PC-3 (cell line): ENCODE measurements at regions not wholly inside any gene's neighbourhood (a gene's known extent, or its start where the extent isn't known, plus 50 kb on each side); places are given as distances from the start of the nearest gene placed in this dataset.

ENCODE experiments used
- ATAC-seq: fragments of 200-7000 bp; cut with Tn5 transposase; 2 replicates; pipeline ENCODE4 v1.9.1; 2020; ENCODE audit warnings: mild to moderate bottlenecking, moderate library complexity
- BruUV-seq: library from RNA; stranded (reverse); fragments of 400-500 nt; replicated peaks from 2 replicates; lab custom pipeline; 2021; lab: Mats Ljungman, UMichigan
- CTCF ChIA-PET: fragments of 300-600 bp; sonication (Branson Sonifier 250); formaldehyde crosslinking; loops from one replicate; lab custom pipeline; 2022; ENCODE audit warnings: antibody characterized with exemption; lab: Charles Lee
- POLR2A ChIA-PET: fragments of 300-600 bp; sonication (Branson Sonifier 250); formaldehyde crosslinking; loops from one replicate; lab custom pipeline; 2022; ENCODE audit warnings: antibody characterized with exemption; ENCODE audit not compliant: unreplicated experiment; lab: Charles Lee
- DNase-seq: peaks from one replicate; pipeline ENCODE4 v3.0.0-alpha.2; 2015
- H2AFZ ChIP-seq: fragments of 300-600 bp; sonication (generic); 2 replicates; pipeline ENCODE4 v1.6.0; 2016; ENCODE audit warnings: antibody characterized with exemption, low read length
- H3F3A ChIP-seq: fragments of 300-600 bp; sonication (generic); one replicate; pipeline ENCODE4 v1.6.0; 2017; ENCODE audit warnings: antibody characterized with exemption, low read length, control low read depth, mild to moderate bottlenecking; ENCODE audit not compliant: unreplicated experiment
- H3K27ac ChIP-seq: fragments of 300-600 bp; sonication (generic); 2 replicates; pipeline ENCODE4 v1.5.1; 2016; ENCODE audit warnings: mild to moderate bottlenecking, low read length
- H3K27me3 ChIP-seq: fragments of 300-600 bp; sonication (generic); 2 replicates; pipeline ENCODE4 v1.6.1; 2016; ENCODE audit warnings: low read length, mixed read lengths
- H3K36me3 ChIP-seq: fragments of 300-600 bp; sonication (generic); 2 replicates; pipeline ENCODE4 v1.6.1; 2016; ENCODE audit warnings: low read depth, mixed run types, low read length, mixed read lengths
- H3K4me1 ChIP-seq: fragments of 300-600 bp; sonication (generic); 2 replicates; pipeline ENCODE4 v1.5.1; 2016; ENCODE audit warnings: low read length; ENCODE audit not compliant: insufficient read depth
- H3K4me2 ChIP-seq: fragments of 300-600 bp; sonication (generic); 2 replicates; pipeline ENCODE4 v1.6.0; 2016; ENCODE audit warnings: low read length
- H3K4me3 ChIP-seq: fragments of 300-600 bp; sonication (generic); 2 replicates; pipeline ENCODE4 v1.5.1; 2016; ENCODE audit warnings: mild to moderate bottlenecking, low read length, mixed read lengths
- H3K79me2 ChIP-seq: fragments of 300-600 bp; sonication (generic); 2 replicates; pipeline ENCODE4 v1.6.1; 2017; ENCODE audit warnings: low read length, mixed read lengths
- H3K9ac ChIP-seq: fragments of 300-600 bp; sonication (generic); 2 replicates; pipeline ENCODE4 v1.6.0; 2016; ENCODE audit warnings: mild to moderate bottlenecking, low read length
- H3K9me2 ChIP-seq: fragments of 300-600 bp; sonication (generic); replicated peaks from 2 replicates; pipeline ENCODE4 v1.6.1; 2016; ENCODE audit warnings: mixed run types, low read length, mixed read lengths
- H3K9me3 ChIP-seq: fragments of 300-600 bp; sonication (generic); 2 replicates; pipeline ENCODE4 v1.6.1; 2016; ENCODE audit warnings: low read length, mixed read lengths
- H4K20me1 ChIP-seq: fragments of 300-600 bp; sonication (generic); 2 replicates; pipeline ENCODE4 v1.6.1; 2016; ENCODE audit warnings: low read length, mixed read lengths
- CTCF ChIP-seq: fragments of 300-600 bp; sonication (generic); conservative IDR thresholded peaks from 2 replicates; pipeline ENCODE4 v1.5.1; 2017; ENCODE audit warnings: antibody characterized with exemption, low read depth, mild to moderate bottlenecking, low read length
- EZH2 ChIP-seq: fragments of 300-600 bp; sonication (generic); IDR thresholded peaks from one replicate; pipeline ENCODE4 v1.6.1; 2017; ENCODE audit warnings: antibody characterized with exemption, mild to moderate bottlenecking, low read length; ENCODE audit not compliant: unreplicated experiment
- EZH2phosphoT487 ChIP-seq: fragments of 300-600 bp; sonication (generic); IDR thresholded peaks from 2 replicates; pipeline ENCODE4 v1.6.1; 2018; ENCODE audit warnings: mild to moderate bottlenecking, antibody characterized with exemption, low read length, borderline replicate concordance
- intact Hi-C: fragments of 100-400 bp; cut with micrococcal nuclease; formaldehyde crosslinking; loops from 2 replicates; pipeline ENCODE4 v1.9.0; 2023

GRCh38 chr18:73879766-73880165, 267.9 kb downstream of the FBXO15 start:
- Histone ChIP-seq H3K9ac (no peak overlapping the region), H3K4me2 (no peak overlapping the region), H3K79me2 (no peaks in the 10 kb centered on the region), H3K27ac (no peak overlapping the region), H3K4me3 (no peak overlapping the region), H4K20me1 (no peaks in the 10 kb centered on the region), H3K9me3 (no peaks in the 10 kb centered on the region), H3K9me2 (no peaks in the 10 kb centered on the region), H3K36me3 (no peaks in the 10 kb centered on the region), H3F3A (no peaks in the 10 kb centered on the region), H2AFZ (no peak overlapping the region), H3K4me1 (peaks cover 8% of the 10 kb centered on the region), H3K27me3 (no peaks in the 10 kb centered on the region)
- no peak for DNase-seq
- CTCF ChIA-PET: no interaction called here
- TF ChIP-seq CTCF: no peak
- no peak for TF ChIP-seq EZH2phosphoT487
- no peak for TF ChIP-seq EZH2
- POLR2A ChIA-PET: no interaction called here
- no peak; the same call in 1 of the 2 replicates for ATAC-seq
- intact Hi-C loops: no loop called here
- no TSS peak for BruUV-seq

GRCh38 chr18:73879328-73879727, 268.3 kb downstream of the FBXO15 start:
- ATAC-seq (no peak), DNase-seq (no peak)
- no peak overlapping the region for H3K27ac ChIP-seq
- TF ChIP-seq EZH2phosphoT487 (no peak), CTCF (no peak), EZH2 (no peak)
- no peaks in the 10 kb centered on the region for H3K9me2 ChIP-seq
- intact Hi-C loops: no loop called here
- H3K36me3 ChIP-seq: no peaks in the 10 kb centered on the region
- H3K9ac ChIP-seq: no peak overlapping the region
- H3K4me2 ChIP-seq: no peak overlapping the region
- ChIA-PET POLR2A (no interaction called here), CTCF (no interaction called here)
- no peaks in the 10 kb centered on the region for H3F3A ChIP-seq
- peaks cover 8% of the 10 kb centered on the region for H3K4me1 ChIP-seq
- no peaks in the 10 kb centered on the region for H3K79me2 ChIP-seq
- H3K4me3 ChIP-seq: no peak overlapping the region
- no peak overlapping the region for H2AFZ ChIP-seq
- no peaks in the 10 kb centered on the region for H3K9me3 ChIP-seq
- no peaks in the 10 kb centered on the region for H4K20me1 ChIP-seq
- no peaks in the 10 kb centered on the region for H3K27me3 ChIP-seq
- BruUV-seq: no TSS peak

- no peaks in the 10 kb centered on the region for H3K9me2 ChIP-seq
- no peak overlapping the region for H2AFZ ChIP-seq
- ChIA-PET CTCF (no interaction called here), POLR2A (no interaction called here)
- no peak overlapping the region for H3K9ac ChIP-seq
- H3K4me3 ChIP-seq: no peak overlapping the region
- H4K20me1 ChIP-seq: no peaks in the 10 kb centered on the region
- TF ChIP-seq CTCF (no peak), EZH2phosphoT487 (no peak), EZH2 (no peak)
- H3K27me3 ChIP-seq: peaks cover 41% of the 10 kb centered on the region; the same call in 1 of the 2 replicates
- no peak overlapping the region for H3K4me2 ChIP-seq
- H3K4me1 ChIP-seq: no peaks in the 10 kb centered on the region
- no peak for DNase-seq
- BruUV-seq: no TSS peak
- no peak overlapping the region for H3K27ac ChIP-seq
- H3K36me3 ChIP-seq: no peaks in the 10 kb centered on the region
- H3F3A ChIP-seq: no peaks in the 10 kb centered on the region
- no peak for ATAC-seq
- intact Hi-C loops: no loop called here
- no peaks in the 10 kb centered on the region for H3K9me3 ChIP-seq
- no peaks in the 10 kb centered on the region for H3K79me2 ChIP-seq
Observed at GRCh38 chr18:73869182-73869581, 278.5 kb downstream of the FBXO15 start.
